ENCODE measurements at regions not wholly inside any gene's neighbourhood (a gene's known extent, or its start where the extent isn't known, plus 50 kb on each side); places are given as distances from the start of the nearest gene placed in this dataset.

- DNase-seq (ENCODE audit: low read depth in 4 of 4, low spot score in 1 of 4): no peak
These were observed 69.8 kb downstream of the CD83 start for GRCh38 chr6:14187406-14187805.

DNA sequence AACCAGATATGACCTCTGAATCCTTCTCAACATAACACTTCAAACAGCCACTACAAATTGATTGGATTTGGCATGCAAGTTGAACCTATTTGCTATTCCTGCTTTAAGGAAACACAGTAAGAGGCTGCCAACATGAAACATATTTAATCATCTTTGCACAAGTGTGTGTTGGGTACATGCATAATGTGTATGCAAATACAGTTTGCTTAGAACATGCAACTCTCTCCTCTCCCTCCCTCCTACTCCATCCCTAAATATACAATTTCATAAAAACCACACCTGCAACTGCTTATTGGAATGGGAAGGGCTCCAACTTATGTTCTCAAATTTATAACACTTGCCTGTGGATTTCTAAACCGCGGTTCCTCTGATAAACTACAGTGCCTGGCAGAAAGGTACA, 71.5 kb downstream of the CD83 start:
- no peak for DNase-seq (ENCODE audit: low read depth in 4 of 4, low spot score in 1 of 4)

DNA sequence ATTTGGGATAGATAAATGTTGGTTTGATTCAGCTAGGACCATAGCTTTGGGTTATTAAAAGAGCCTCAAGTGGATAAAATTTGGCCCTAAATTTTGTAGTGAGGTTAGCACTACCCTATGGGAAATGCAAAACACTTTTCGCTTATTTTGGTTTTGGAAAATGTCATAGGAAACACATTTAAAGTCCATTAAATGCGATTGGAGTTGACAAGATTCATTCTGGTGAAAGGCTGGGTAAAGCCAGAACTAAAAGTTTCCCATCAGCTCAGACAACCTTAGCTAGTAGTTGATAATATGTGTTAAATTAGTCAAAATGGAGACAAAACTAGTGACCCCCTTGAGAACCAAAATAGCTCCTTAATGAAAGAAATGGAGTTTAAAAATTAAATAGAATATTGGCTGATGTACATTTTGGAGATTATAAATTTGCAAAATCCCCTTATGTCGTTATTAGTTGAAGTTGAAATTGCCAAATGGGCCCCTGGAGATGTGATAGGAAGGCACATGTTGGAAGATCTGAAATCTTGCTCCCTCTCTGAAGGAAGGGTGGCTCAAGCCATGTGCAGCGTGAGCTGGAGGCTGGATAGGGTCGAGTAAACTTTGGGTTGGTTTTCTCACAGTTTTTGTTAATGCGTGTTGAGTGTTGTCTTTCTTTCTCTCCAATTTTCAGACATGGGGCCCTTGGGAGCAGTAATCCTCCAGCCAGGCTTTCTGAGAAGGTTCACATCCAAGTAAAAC, 72.8 kb downstream of the CD83 start:
- DNase-seq (ENCODE audit: low read depth in 4 of 4, low spot score in 1 of 4): no peak

DNA sequence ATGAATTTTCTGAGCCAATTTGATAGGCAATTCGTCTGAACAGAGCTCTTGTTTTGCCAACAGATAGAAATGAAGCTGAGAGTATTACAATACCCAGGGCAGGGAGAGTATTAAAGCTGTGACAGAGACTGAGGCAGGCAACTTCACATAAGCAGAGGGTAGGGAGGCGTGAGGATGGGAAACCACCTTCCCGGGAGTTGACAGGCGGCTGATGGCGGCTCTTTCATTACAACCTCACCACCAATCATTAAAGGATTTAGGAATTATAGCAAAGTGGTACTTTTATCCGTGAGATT, 73.3 kb downstream of the CD83 start:
- no peak for DNase-seq (ENCODE audit: low read depth in 4 of 4, low spot score in 1 of 4)

- no peak for DNase-seq (ENCODE audit: low read depth in 4 of 4, low spot score in 1 of 4)
These were observed 74.2 kb downstream of the CD83 start for GRCh38 chr6:14191761-14192160.

GRCh38 chr6:14192216-14192788, 74.7 kb downstream of the CD83 start:
- DNase-seq (ENCODE audit: low read depth in 4 of 4, low spot score in 1 of 4): no peak

DNA sequence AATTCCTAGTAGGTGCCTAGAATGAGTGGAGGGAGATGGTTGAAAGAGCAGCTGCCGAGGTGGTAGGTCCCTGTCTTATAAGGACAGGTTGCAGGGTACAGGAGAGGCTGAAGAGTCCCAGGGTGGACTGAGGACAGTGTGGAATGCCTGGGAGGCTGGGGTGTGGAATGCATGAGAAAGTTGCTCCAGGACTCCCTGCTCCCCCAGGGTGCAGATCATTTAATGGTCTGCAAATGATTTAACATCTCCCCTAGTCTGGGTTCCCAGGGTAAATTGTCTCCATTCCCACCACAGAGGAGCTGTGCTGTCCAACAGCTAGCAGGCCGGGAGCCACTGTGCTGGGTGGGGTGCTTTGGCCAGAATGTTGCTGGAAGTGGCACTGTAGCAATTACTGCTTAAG, 76.0 kb downstream of the CD83 start:
- DNase-seq (ENCODE audit: low read depth in 4 of 4, low spot score in 1 of 4): no peak

GRCh38 chr6:14194483-14194882, 76.9 kb downstream of the CD83 start:
- DNase-seq (ENCODE audit: low read depth in 4 of 4, low spot score in 1 of 4): no peak

DNA sequence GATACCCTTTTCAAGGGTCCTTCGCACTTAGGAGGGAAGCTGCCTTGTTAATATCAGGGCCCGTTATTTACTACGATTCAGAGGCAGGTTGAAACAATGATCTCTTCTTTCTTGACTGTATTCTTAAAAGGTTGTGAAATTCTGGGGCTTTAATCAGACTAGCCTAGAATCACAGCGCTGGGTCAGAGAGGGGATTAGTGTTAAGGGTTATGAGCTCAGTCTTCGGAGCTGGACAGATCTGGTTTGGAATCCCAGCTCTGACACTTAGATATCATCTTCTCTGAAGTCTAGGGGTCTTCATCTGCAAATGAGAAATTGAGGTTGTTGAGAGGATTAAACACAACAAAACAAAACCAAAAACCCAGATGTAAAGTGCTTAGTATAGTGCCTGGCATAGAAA, 77.4 kb downstream of the CD83 start:
- DNase-seq (ENCODE audit: low read depth in 4 of 4, low spot score in 1 of 4): no peak

DNA sequence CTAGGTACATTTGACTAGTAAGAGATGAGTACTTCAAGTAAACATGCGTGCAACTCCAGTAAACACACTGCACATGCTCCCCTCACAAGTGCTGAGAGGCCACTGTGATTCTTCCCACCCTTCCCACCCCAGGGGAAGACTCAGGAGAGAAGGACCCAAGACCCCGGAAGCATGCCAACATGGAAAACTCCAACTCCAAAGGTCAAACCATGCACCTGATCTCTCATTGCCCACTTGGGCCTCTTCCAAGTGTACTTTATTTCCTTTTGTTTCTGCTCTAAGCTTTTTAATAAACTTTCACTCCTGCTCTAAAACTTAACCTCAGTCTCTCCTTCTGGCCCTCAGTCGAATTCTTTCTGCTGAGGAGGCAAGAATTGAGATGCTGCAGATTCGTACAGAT, 78.5 kb downstream of the CD83 start:
- DNase-seq (ENCODE audit: low read depth in 4 of 4, low spot score in 1 of 4): no peak

DNA sequence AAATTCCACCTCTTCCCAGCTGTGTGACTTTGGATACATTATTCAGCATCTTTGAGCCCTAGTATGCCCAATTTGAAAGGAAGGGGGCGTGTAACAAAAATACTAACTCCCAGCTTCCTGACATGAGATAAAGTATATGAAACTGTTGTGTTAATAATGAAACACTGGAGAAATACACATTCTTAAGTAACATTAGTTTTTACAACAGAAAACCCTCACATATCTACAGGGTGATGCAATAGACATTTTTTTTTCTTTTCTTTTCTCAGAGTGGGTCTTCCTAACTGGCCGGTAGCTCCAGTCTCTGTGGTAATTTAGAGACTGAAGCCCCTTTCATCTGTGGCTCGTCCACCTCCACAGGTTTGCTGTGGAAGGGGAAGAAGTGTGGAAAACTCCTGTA, 79.5 kb downstream of the CD83 start:
- no peak for DNase-seq (ENCODE audit: low read depth in 4 of 4, low spot score in 1 of 4)

DNA sequence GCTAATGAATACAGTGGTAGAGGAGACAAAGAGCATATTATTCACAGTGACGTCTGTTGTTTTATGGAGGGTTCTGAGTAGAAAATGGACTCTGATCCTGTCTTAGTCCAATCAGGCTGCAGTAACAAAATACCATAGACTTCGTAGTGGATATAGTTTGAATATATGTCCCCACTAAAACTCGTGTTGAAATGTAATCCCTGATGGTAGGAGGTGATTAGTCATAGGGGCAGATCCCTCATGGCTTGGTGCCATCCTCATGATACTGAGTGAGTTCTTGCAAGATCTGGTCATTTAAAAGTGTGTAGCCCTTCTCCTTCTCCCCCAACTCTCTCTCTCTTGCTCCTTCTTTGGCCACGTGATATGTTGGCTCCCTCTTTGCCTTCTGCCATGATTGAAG, 82.5 kb downstream of the CD83 start:
- DNase-seq (ENCODE audit: low read depth in 4 of 4, low spot score in 1 of 4): no peak

DNA sequence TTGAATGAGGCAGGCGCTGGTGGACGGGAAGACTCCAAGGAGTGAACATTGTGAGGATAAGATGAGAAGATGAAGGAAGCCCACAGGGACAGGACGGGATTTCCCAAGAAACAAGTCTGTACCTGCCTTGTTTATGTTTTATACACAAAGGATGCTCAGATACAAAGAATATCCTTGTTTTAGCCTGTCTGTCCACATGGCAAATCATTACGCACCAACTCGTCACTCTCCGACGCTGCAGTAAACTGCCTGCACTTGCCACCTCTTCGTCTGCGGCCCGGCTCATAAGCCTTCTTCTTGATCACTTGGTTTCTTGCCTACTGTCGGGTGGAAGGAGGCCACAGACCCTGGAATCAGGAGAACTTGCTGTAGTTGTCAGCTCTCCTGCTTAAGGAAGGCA, 85.4 kb downstream of the CD83 start:
- DNase-seq (ENCODE audit: low read depth in 4 of 4, low spot score in 1 of 4): no peak

GRCh38 chr6:14206391-14206790, 88.8 kb downstream of the CD83 start:
- DNase-seq (ENCODE audit: low read depth in 4 of 4, low spot score in 1 of 4): no peak

- DNase-seq (ENCODE audit: low read depth in 4 of 4, low spot score in 1 of 4): no peak
These were observed 89.9 kb downstream of the CD83 start for GRCh38 chr6:14207448-14207847.

DNA sequence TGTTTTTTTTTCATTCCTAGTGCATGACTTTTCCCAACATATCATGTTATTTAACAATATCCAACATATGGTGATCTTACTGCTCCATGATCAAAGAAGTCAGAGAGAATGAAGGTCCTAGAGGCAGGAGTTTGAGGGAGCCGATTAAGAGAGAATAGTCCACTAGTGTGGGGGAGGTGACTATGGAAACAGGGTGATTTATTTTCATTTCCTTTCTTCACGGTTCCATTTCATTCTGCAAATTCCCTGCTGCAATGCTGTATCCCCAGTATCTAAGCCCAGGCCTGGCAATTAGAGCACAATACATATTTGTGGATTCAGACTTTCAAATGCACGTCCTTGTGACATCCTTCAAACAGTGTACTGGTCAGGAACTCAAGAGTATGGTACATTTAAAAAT, 91.4 kb downstream of the CD83 start:
- DNase-seq (ENCODE audit: low read depth in 4 of 4, low spot score in 1 of 4): no peak

DNA sequence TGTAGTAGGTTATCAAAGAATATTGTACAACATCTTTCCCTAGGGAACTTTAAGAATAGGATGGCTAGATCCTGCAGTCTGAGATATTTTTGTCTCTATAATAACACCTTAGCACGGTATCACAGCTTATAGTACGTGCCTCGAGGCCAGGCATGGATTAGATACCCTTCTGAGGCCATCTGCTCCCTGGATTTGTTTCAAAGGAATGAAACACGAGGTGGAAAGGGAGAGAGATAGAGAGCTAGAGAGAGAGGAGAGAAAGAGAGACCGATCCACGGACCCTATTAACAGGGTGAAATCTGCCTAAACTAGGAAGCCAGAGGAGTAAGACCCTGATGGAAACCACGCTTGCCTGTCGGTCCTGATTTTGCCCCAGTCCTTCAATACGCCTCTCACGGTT, 92.5 kb downstream of the CD83 start:
- DNase-seq (ENCODE audit: low read depth in 4 of 4, low spot score in 1 of 4): no peak

GRCh38 chr6:14210663-14211561, 93.3 kb downstream of the CD83 start:
- DNase-seq (ENCODE audit: low read depth in 4 of 4, low spot score in 1 of 4): peak; percentile 67 to 89 (median 80)

DNA sequence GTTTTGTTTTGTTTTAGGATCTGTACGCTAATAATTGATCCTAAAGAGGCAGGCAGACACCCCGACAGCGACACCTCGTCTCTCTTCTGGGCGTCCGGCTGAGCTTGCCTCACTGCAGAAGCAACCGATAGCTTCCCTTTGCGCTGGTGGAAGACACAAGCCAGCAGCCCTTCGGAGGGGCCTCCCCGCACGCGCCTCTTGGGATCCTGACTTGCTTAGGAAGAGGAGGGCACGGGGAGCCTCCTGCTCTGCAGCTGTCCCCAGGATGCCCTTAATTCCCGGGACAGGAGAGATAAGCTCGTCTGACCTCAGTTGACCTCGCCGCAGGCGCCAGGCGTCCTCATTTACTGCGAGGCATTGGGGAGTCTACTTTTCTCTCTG, 94.0 kb downstream of the CD83 start:
- peak in 1 of 4 experiments; percentile 5 for DNase-seq (ENCODE audit: low read depth in 4 of 4, low spot score in 1 of 4)

DNA sequence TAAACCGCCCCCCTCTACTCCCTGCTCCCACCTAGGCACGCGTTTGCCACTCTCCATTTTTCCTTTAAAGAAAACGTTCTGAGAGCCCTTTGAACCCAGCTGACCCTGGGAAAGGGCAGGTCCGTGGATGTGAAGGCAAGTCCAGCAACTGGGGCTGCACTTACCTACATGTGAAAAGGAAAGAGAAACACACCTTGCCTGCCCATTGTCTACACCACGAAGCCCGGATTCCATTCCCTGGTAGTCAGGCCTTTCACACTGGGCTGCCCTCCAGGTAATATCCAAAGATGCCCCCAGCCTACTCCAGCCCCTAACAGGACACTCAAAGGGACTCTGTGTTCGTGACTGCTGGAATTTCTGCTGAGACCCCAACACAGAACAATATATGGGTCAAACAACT, 94.4 kb downstream of the CD83 start:
- DNase-seq (ENCODE audit: low read depth in 4 of 4, low spot score in 1 of 4): no peak

DNA sequence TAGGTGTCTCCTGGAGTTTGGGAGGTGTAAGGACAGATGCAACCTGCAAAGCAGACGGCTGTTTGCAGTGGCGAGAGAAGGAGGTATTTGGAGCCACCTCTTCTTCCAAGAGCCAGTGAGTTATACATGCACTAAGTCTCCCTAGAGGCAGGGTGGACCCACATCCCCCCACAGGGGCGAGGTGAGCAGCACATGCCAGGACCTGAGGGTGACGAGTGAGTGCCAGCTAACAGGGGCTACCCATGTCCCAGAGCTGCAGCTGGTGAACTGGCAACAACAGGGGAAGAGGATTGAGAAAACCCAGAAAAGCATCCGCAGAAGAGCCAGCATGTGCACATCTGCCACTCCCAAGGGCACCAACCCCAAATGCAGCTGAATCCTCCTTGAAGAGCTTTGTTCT, 95.1 kb downstream of the CD83 start:
- no peak for DNase-seq (ENCODE audit: low read depth in 4 of 4, low spot score in 1 of 4)

DNA sequence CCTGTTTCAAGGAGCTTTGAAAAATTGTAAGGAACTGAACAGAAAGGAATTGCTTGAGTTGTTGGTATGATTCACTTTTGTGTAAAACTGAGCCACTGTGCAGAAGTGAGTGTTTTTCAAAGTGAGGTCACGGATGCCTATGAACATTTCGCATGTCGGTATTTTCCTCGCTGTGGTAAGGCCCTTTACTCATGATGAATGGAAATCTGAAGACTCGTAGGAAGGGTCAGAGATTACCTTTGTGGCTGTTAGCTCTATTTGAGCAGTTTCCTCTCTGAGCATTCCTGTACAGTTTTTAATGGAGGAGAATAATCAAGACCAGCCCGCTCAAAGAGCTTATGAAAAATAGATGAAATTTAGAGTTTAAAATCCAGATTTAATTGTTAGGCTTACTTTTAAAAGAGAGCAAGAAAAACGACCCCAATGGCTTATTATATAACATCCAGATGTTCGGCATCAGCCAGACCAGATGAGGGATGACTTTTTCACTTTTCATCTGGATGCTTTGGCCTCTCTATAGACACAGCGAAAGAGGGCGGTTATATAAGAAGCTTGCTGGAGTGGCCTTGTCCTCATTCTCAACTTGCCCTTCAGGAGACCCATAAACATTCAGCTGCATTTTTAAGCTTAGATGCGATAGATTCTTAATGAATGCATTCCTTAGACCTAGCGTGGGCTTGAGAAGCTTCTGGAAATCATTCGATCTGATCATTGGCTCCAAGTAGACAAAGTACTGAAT, 99.5 kb downstream of the CD83 start:
- DNase-seq (ENCODE audit: low read depth in 4 of 4, low spot score in 1 of 4): no peak
